Left lung (tissue), 4 donors: ENCODE measurements at regions not wholly inside any gene's neighbourhood (a gene's known extent, or its start where the extent isn't known, plus 50 kb on each side); places are given as distances from the start of the nearest gene placed in this dataset.

Source experiments
- ATAC-seq: fragments of 200-7000 bp; cut with Tn5 transposase; one replicate; pipeline ENCODE4 v1.9.1; 2020; ENCODE audit warnings: moderate library complexity
- DNase-seq, 4 donors: peaks; one replicate each; pipeline ENCODE4 v3.0.0-alpha.2; 2013 to 2020
- H3K27ac ChIP-seq, 2 donors: fragments of 200-600 bp; sonication (generic) in 1 of 2; one replicate each; pipeline versions ENCODE4 v1.5.0 to v1.8.0; 2020 to 2021
- H3K27me3 ChIP-seq, 2 donors: fragments of 200-600 bp; sonication (generic) in 1 of 2; one replicate each; pipeline versions ENCODE4 v1.5.0 to v1.8.0; 2020 to 2021
- H3K36me3 ChIP-seq, 2 donors: fragments of 200-600 bp; sonication (generic) in 1 of 2; one replicate each; pipeline versions ENCODE4 v1.5.0 to v1.8.0; 2020 to 2021
- H3K4me1 ChIP-seq, 2 donors: fragments of 200-600 bp; one replicate each; pipeline ENCODE4 v1.8.0; 2021
- H3K4me3 ChIP-seq, 2 donors: fragments of 200-600 bp; sonication (generic) in 1 of 2; one replicate each; pipeline versions ENCODE4 v1.5.0 to v1.8.0; 2020 to 2021; ENCODE audit warnings: mild to moderate bottlenecking in 1 of 2
- H3K9me3 ChIP-seq, 2 donors: fragments of 200-600 bp; sonication (generic) in 1 of 2; one replicate each; pipeline versions ENCODE4 v1.5.0 to v1.8.0; 2020 to 2021
- CTCF ChIP-seq, 2 donors: fragments of 200-600 bp; sonication (generic) in 1 of 2; IDR thresholded peaks; one replicate each; pipeline versions ENCODE4 v1.5.0 to v1.8.0; 2021; ENCODE audit warnings: antibody characterized with exemption in 2 of 2
- intact Hi-C, 2 donors: fragments of 100-400 bp; cut with DNase I; formaldehyde crosslinking; loops; one replicate each; pipeline versions ENCODE4 v1.11.2 to v1.14.2; 2022
- donor health status: DM: no; HTN: yes; CAD: no.
- donor health status: DM: no; HTN: no; CAD: no.

- H3K36me3 ChIP-seq = no peaks in the 10 kb centered on the region
- ATAC-seq = no peak
Observed at GRCh38 chr4:14399848-14400247, 602.4 kb upstream of the CPEB2 start.

DNA sequence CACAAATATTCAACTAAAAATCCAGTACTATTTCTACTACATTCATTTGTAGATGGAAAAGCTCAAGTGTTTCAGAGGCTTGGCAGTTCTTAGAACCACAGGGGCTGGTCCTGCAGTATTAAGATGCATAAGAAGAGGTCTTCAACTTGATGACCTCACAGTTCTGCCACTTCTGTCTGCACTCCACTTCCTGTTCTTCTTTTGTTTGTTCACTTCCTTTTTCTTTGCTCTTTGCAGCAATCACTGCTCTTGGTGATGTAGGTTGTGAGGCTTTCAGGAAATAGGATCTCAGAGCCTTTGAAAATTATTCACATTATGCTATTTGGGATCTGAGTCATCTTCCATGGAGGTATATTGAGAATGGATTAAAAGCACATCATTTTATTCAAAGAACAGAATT lies 602.0 kb upstream of the CPEB2 start:
- H3K4me3 ChIP-seq = no peak overlapping the region
- intact Hi-C loops = no loop called here
- ATAC-seq (peak; percentile 29), DNase-seq (no peak)
- H3K27ac ChIP-seq = no peak overlapping the region
- H3K36me3 ChIP-seq = no peaks in the 10 kb centered on the region
- H3K27me3 ChIP-seq = no peaks in the 10 kb centered on the region
- H3K9me3 ChIP-seq = peaks cover 0 to 19% of the 10 kb centered on the region in 2 donors
- no peak for TF ChIP-seq CTCF (IDR thresholded peaks at IDR 0.05)
- no peaks in the 10 kb centered on the region for H3K4me1 ChIP-seq

More at GRCh38 chr4:14399848-14400247, 602.4 kb upstream of the CPEB2 start:
- Histone ChIP-seq H3K27ac (no peak overlapping the region), H3K27me3 (no peaks in the 10 kb centered on the region), H3K9me3 (peaks cover 0 to 19% of the 10 kb centered on the region in 2 donors), H3K4me1 (no peaks in the 10 kb centered on the region), H3K4me3 (no peak overlapping the region)
- intact Hi-C loops = no loop called here
- TF ChIP-seq CTCF (IDR thresholded peaks at IDR 0.05) = no peak
- DNase-seq = no peak

GRCh38 chr4:14403132-14403531 lies 599.1 kb upstream of the CPEB2 start:
- Histone ChIP-seq H3K27ac (no peak overlapping the region), H3K4me1 (no peaks in the 10 kb centered on the region), H3K27me3 (no peaks in the 10 kb centered on the region), H3K9me3 (peaks cover 0 to 19% of the 10 kb centered on the region in 2 donors), H3K4me3 (no peak overlapping the region), H3K36me3 (no peaks in the 10 kb centered on the region)
- no peak for TF ChIP-seq CTCF (IDR thresholded peaks at IDR 0.05)
- DNase-seq (no peak), ATAC-seq (no peak)
- intact Hi-C loops = no loop called here

- DNase-seq (peak in 2 of 4 donors; percentile 8 to 50), ATAC-seq (no peak)
- Histone ChIP-seq H3K4me3 (no peak overlapping the region), H3K4me1 (no peaks in the 10 kb centered on the region), H3K27ac (no peak overlapping the region), H3K9me3 (peaks cover 0 to 19% of the 10 kb centered on the region in 2 donors), H3K27me3 (no peaks in the 10 kb centered on the region), H3K36me3 (no peaks in the 10 kb centered on the region)
- intact Hi-C loops = no loop called here
- no peak for TF ChIP-seq CTCF (IDR thresholded peaks at IDR 0.05)
Observed at GRCh38 chr4:14404730-14405129, 597.6 kb upstream of the CPEB2 start.

DNA sequence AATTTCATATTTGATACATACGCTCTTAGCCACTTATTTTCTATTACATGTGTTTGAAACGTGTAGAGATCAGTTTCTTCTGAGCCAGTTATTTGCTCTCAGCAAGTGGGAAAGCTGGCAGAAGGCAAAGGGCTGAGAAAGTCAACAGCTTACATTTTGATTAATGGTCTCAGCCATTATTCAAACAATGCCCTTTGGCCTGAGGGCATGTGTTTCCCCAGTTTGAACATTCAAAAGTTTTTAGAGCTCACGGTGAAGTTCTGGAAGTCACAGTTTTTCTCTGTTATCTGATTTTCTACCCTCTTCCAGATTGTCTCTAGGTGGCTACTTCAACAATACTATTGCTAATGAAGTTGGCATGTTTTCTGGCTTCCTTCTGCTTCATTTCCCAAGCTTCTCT lies 591.8 kb upstream of the CPEB2 start:
- Histone ChIP-seq H3K9me3 (no peaks in the 10 kb centered on the region), H3K36me3 (no peaks in the 10 kb centered on the region), H3K4me3 (no peak overlapping the region), H3K27ac (no peak overlapping the region), H3K27me3 (no peaks in the 10 kb centered on the region), H3K4me1 (no peaks in the 10 kb centered on the region)
- DNase-seq (no peak), ATAC-seq (no peak)
- intact Hi-C loops = no loop called here
- no peak for TF ChIP-seq CTCF (IDR thresholded peaks at IDR 0.05)
